GM23248 (cell line): ENCODE measurements at regions not wholly inside any gene's neighbourhood (a gene's known extent, or its start where the extent isn't known, plus 50 kb on each side); places are given as distances from the start of the nearest gene placed in this dataset.

Experiments
- DNase-seq: peaks from one replicate; pipeline ENCODE4 v3.0.0-alpha.2; 2015
- H2AFZ ChIP-seq: fragments of 200-600 bp; sonication (generic); 2 replicates; pipeline ENCODE4 v1.6.1; 2016; ENCODE audit warnings: antibody characterized with exemption
- H3F3A ChIP-seq: fragments of 200-600 bp; sonication (generic); 2 replicates; pipeline ENCODE4 v1.6.1; 2016; ENCODE audit warnings: mild to moderate bottlenecking, antibody characterized with exemption, mixed run types; ENCODE audit not compliant: insufficient read depth
- H3K27ac ChIP-seq: fragments of 200-600 bp; sonication (generic); 2 replicates; pipeline ENCODE4 v1.5.1; 2016; ENCODE audit warnings: mild to moderate bottlenecking
- H3K27me3 ChIP-seq: fragments of 200-600 bp; sonication (generic); replicated peaks from 2 replicates; pipeline ENCODE4 v1.6.1; 2016; ENCODE audit warnings: mild to moderate bottlenecking; ENCODE audit not compliant: insufficient read depth
- H3K36me3 ChIP-seq: fragments of 200-600 bp; sonication (generic); 2 replicates; pipeline ENCODE4 v1.6.1; 2016; ENCODE audit warnings: low read depth, mild to moderate bottlenecking
- H3K4me1 ChIP-seq: fragments of 200-600 bp; sonication (generic); 2 replicates; pipeline ENCODE4 v1.6.1; 2016; ENCODE audit warnings: mild to moderate bottlenecking; ENCODE audit not compliant: insufficient read depth
- H3K4me2 ChIP-seq: fragments of 200-600 bp; sonication (generic); one replicate; pipeline ENCODE4 v1.6.1; 2016; ENCODE audit warnings: mild to moderate bottlenecking; ENCODE audit not compliant: unreplicated experiment
- H3K4me3 ChIP-seq: fragments of 200-600 bp; sonication (generic); 2 replicates; pipeline ENCODE4 v1.5.1; 2016; ENCODE audit warnings: mild to moderate bottlenecking
- H3K79me2 ChIP-seq: fragments of 200-600 bp; sonication (generic); 2 replicates; pipeline ENCODE4 v1.6.1; 2016; ENCODE audit warnings: mild to moderate bottlenecking; ENCODE audit not compliant: insufficient read depth
- H3K9ac ChIP-seq: fragments of 200-600 bp; sonication (generic); 2 replicates; pipeline ENCODE4 v1.6.1; 2016; ENCODE audit warnings: mild to moderate bottlenecking
- H3K9me2 ChIP-seq: fragments of 200-600 bp; sonication (generic); 2 replicates; pipeline ENCODE4 v1.6.1; 2016; ENCODE audit warnings: mixed run types, mild to moderate bottlenecking, moderate library complexity; ENCODE audit not compliant: insufficient read depth
- H3K9me3 ChIP-seq: fragments of 200-600 bp; sonication (generic); one replicate; pipeline ENCODE4 v1.6.1; 2017; ENCODE audit warnings: low read depth
- H4K20me1 ChIP-seq: fragments of 200-600 bp; sonication (generic); 2 replicates; pipeline ENCODE4 v1.6.0; 2016; ENCODE audit not compliant: insufficient read depth
- EZH2 ChIP-seq: fragments of 200-600 bp; sonication (generic); IDR thresholded peaks from 2 replicates; pipeline ENCODE4 v1.6.1; 2018; ENCODE audit warnings: antibody characterized with exemption, mild to moderate bottlenecking; ENCODE audit not compliant: insufficient read depth, poor library complexity, severe bottlenecking
- EZH2phosphoT487 ChIP-seq: fragments of 200-600 bp; sonication (generic); IDR thresholded peaks from 2 replicates; pipeline ENCODE4 v1.6.1; 2018; ENCODE audit warnings: antibody characterized with exemption, moderate library complexity, mild to moderate bottlenecking, low read depth; ENCODE audit not compliant: insufficient read depth
- WGBS, 2 experiments: methylation state at CpG; one replicate each; pipeline ENCODE4 v1.1.6; 2015 to 2017; ENCODE audit warnings: low lambda C conversion rate in 2 of 2, low coverage in 1 of 2; ENCODE audit errors: missing lambda C conversion rate in 2 of 2; 5-methylcytosine and 5-hydroxymethylcytosine counted together
- in situ Hi-C: fragments of 300-500 bp; cut with MboI; formaldehyde crosslinking; loops from 2 replicates; pipeline ENCODE4 v1.15.0; 2020

GRCh38 chr19:21626924-21627697, 121.7 kb downstream of the ZNF429 start:
- no peak overlapping the region for H3K27ac ChIP-seq
- no peak overlapping the region for H3K4me2 ChIP-seq
- H3K9ac ChIP-seq: no peak overlapping the region
- no peaks in the 10 kb centered on the region for H4K20me1 ChIP-seq
- no peak for DNase-seq
- no peak for TF ChIP-seq EZH2
- H2AFZ ChIP-seq: no peak overlapping the region
- no peaks in the 10 kb centered on the region for H3K9me3 ChIP-seq
- H3K79me2 ChIP-seq: no peaks in the 10 kb centered on the region
- 26 to 32% methylated on average over 8 of the region's 8 CpGs for WGBS, 2 experiments
- H3K4me1 ChIP-seq: no peaks in the 10 kb centered on the region
- H3K9me2 ChIP-seq: no peaks in the 10 kb centered on the region
- no peaks in the 10 kb centered on the region for H3K27me3 ChIP-seq
- H3K36me3 ChIP-seq: no peaks in the 10 kb centered on the region
- no peak overlapping the region for H3K4me3 ChIP-seq
- in situ Hi-C loops: no loop called here
- no peaks in the 10 kb centered on the region for H3F3A ChIP-seq

GRCh38 chr19:21626091-21626490, 120.7 kb downstream of the ZNF429 start:
- H3K36me3 ChIP-seq: no peaks in the 10 kb centered on the region
- in situ Hi-C loops: no loop called here
- H3K4me2 ChIP-seq: no peak overlapping the region
- H3K79me2 ChIP-seq: no peaks in the 10 kb centered on the region
- no peak for DNase-seq
- no peak overlapping the region for H3K27ac ChIP-seq
- H3F3A ChIP-seq: no peaks in the 10 kb centered on the region
- H3K4me1 ChIP-seq: no peaks in the 10 kb centered on the region
- H4K20me1 ChIP-seq: no peaks in the 10 kb centered on the region
- H3K9me2 ChIP-seq: no peaks in the 10 kb centered on the region
- no peak overlapping the region for H3K9ac ChIP-seq
- no peaks in the 10 kb centered on the region for H3K27me3 ChIP-seq
- TF ChIP-seq EZH2phosphoT487 (no peak), EZH2 (no peak)
- H3K4me3 ChIP-seq: no peak overlapping the region
- H3K9me3 ChIP-seq: no peaks in the 10 kb centered on the region
- no peak overlapping the region for H2AFZ ChIP-seq
- WGBS, 2 experiments: 0% methylated on average over 1 of the region's 1 CpG

GRCh38 chr19:21622920-21623319, 117.5 kb downstream of the ZNF429 start:
- 58 to 62% methylated on average over 6 of the region's 6 CpGs for WGBS, 2 experiments
- TF ChIP-seq EZH2 (no peak), EZH2phosphoT487 (no peak)

GRCh38 chr19:21621671-21622070, 116.3 kb downstream of the ZNF429 start:
- H3K4me1 ChIP-seq: no peaks in the 10 kb centered on the region
- no peak for TF ChIP-seq EZH2phosphoT487
- TF ChIP-seq EZH2: no peak

More at GRCh38 chr19:21622920-21623319, 117.5 kb downstream of the ZNF429 start:
- H3K4me1 ChIP-seq: no peaks in the 10 kb centered on the region
- no peaks in the 10 kb centered on the region for H4K20me1 ChIP-seq
- H2AFZ ChIP-seq: no peak overlapping the region
- H3K9ac ChIP-seq: no peak overlapping the region
- no peak overlapping the region for H3K27ac ChIP-seq
- no peaks in the 10 kb centered on the region for H3K9me3 ChIP-seq
- no peaks in the 10 kb centered on the region for H3K36me3 ChIP-seq
- no peaks in the 10 kb centered on the region for H3K9me2 ChIP-seq
- no peak overlapping the region for H3K4me3 ChIP-seq
- H3F3A ChIP-seq: no peaks in the 10 kb centered on the region
- no peaks in the 10 kb centered on the region for H3K79me2 ChIP-seq
- no peak for DNase-seq
- in situ Hi-C loops: no loop called here
- H3K4me2 ChIP-seq: no peak overlapping the region
- H3K27me3 ChIP-seq: no peaks in the 10 kb centered on the region

More at GRCh38 chr19:21621671-21622070, 116.3 kb downstream of the ZNF429 start:
- Histone ChIP-seq H3K27me3 (no peaks in the 10 kb centered on the region), H3K4me3 (no peak overlapping the region), H3K9ac (no peak overlapping the region), H3F3A (no peaks in the 10 kb centered on the region), H4K20me1 (no peaks in the 10 kb centered on the region), H3K27ac (no peak overlapping the region), H3K9me3 (no peaks in the 10 kb centered on the region), H2AFZ (no peak overlapping the region), H3K4me2 (no peak overlapping the region), H3K36me3 (no peaks in the 10 kb centered on the region), H3K79me2 (no peaks in the 10 kb centered on the region), H3K9me2 (no peaks in the 10 kb centered on the region)
- in situ Hi-C loops: no loop called here
- DNase-seq: no peak
- 26 to 29% methylated on average over 6 of the region's 6 CpGs for WGBS, 2 experiments
